MCF 10A (cell line): ENCODE measurements at regions not wholly inside any gene's neighbourhood (a gene's known extent, or its start where the extent isn't known, plus 50 kb on each side); places are given as distances from the start of the nearest gene placed in this dataset.

ENCODE experiments used
- BruUV-seq: library from RNA; stranded (reverse); fragments of 400-500 nt; replicated peaks from 2 replicates; lab custom pipeline; 2021; lab: Mats Ljungman, UMichigan
- CTCF ChIA-PET: fragments of 300-600 bp; sonication (Branson Sonifier 250); formaldehyde crosslinking; extraction: SDS; loops from one replicate; lab custom pipeline; 2021; ENCODE audit warnings: antibody characterized with exemption, inconsistent platforms; lab: Yijun Ruan, JAX
- POLR2A ChIA-PET: fragments of 300-600, 350-650 bp; sonication (Branson Sonifier 250); formaldehyde crosslinking; extraction: SDS; loops from one replicate; lab custom pipeline; 2020; ENCODE audit warnings: antibody characterized with exemption, inconsistent platforms; lab: Yijun Ruan, JAX
- DNase-seq: peaks from one replicate; pipeline ENCODE4 v3.0.0-alpha.2; 2018; ENCODE audit not compliant: unreplicated experiment
- H3K27ac Mint-ChIP-seq: one replicate; pipeline ENCODE4 v1.8.0; 2022; ENCODE audit warnings: mild to moderate bottlenecking, low read depth, mixed read lengths; ENCODE audit not compliant: unreplicated experiment
- H3K27me3 Mint-ChIP-seq: one replicate; pipeline ENCODE4 v1.8.0; 2022; ENCODE audit warnings: mixed read lengths; ENCODE audit not compliant: insufficient read depth, unreplicated experiment
- H3K36me3 Mint-ChIP-seq: one replicate; pipeline ENCODE4 v1.8.0; 2022; ENCODE audit warnings: mild to moderate bottlenecking, moderate library complexity, mixed read lengths; ENCODE audit not compliant: insufficient read depth, unreplicated experiment
- H3K4me1 Mint-ChIP-seq: one replicate; pipeline ENCODE4 v1.8.0; 2022; ENCODE audit warnings: mixed read lengths; ENCODE audit not compliant: insufficient read depth, unreplicated experiment
- H3K4me3 Mint-ChIP-seq: one replicate; pipeline ENCODE4 v1.8.0; 2022; ENCODE audit warnings: mild to moderate bottlenecking, moderate library complexity, mixed read lengths; ENCODE audit not compliant: unreplicated experiment
- H3K9me3 Mint-ChIP-seq: one replicate; pipeline ENCODE4 v1.8.0; 2022; ENCODE audit warnings: mixed read lengths; ENCODE audit not compliant: unreplicated experiment
- intact Hi-C: fragments of 100-400 bp; cut with micrococcal nuclease; formaldehyde crosslinking; loops from 2 replicates; pipeline ENCODE4 v1.14.1; 2022
- TF ChIP-seq, protein P1 (sequence below): fragments of 200-600 bp; IDR thresholded peaks from one replicate; pipeline ENCODE4 v1.8.0; 2022; ENCODE audit warnings: antibody characterized with exemption, mild to moderate bottlenecking; ENCODE audit not compliant: unreplicated experiment

DNA sequence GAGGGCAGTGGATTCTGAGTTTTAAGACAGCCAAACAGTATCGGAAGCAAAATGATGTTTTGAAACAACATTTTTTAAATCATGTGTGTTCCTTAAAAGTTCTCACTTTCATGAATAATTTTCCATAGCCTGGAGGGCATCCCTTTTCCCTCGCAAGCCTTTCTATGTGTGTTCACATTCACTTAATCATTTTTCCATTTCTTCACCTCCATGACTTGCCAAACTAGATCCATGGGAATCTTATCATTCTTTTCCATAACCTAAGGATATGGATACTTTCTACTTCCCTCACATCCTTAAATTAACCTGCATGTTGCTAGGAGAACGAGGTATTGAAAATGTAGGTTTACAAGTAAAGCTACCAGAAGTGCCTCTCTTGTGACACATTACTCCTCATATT, 94.2 kb upstream of the NPVF start:
- intact Hi-C loops, result no loop called here
- no peaks in the 10 kb centered on the region for H3K36me3 Mint-ChIP-seq
- no peak for DNase-seq
- no peaks in the 10 kb centered on the region for H3K4me1 Mint-ChIP-seq
- H3K4me3 Mint-ChIP-seq, result no peak overlapping the region
- no peaks in the 10 kb centered on the region for H3K9me3 Mint-ChIP-seq
- ChIA-PET CTCF (interaction anchor here (0.7 kb wide), 2 partner anchors 13 to 233 kb away, joined by 3 to 6 read pairs; no protein-coding TSS in a partner anchor), POLR2A (no interaction called here)
- TF ChIP-seq, protein P1, sequence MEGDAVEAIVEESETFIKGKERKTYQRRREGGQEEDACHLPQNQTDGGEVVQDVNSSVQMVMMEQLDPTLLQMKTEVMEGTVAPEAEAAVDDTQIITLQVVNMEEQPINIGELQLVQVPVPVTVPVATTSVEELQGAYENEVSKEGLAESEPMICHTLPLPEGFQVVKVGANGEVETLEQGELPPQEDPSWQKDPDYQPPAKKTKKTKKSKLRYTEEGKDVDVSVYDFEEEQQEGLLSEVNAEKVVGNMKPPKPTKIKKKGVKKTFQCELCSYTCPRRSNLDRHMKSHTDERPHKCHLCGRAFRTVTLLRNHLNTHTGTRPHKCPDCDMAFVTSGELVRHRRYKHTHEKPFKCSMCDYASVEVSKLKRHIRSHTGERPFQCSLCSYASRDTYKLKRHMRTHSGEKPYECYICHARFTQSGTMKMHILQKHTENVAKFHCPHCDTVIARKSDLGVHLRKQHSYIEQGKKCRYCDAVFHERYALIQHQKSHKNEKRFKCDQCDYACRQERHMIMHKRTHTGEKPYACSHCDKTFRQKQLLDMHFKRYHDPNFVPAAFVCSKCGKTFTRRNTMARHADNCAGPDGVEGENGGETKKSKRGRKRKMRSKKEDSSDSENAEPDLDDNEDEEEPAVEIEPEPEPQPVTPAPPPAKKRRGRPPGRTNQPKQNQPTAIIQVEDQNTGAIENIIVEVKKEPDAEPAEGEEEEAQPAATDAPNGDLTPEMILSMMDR, result no peak
- BruUV-seq, result no TSS peak
- no peak overlapping the region for H3K27ac Mint-ChIP-seq
- peaks cover 77% of the 10 kb centered on the region for H3K27me3 Mint-ChIP-seq

DNA sequence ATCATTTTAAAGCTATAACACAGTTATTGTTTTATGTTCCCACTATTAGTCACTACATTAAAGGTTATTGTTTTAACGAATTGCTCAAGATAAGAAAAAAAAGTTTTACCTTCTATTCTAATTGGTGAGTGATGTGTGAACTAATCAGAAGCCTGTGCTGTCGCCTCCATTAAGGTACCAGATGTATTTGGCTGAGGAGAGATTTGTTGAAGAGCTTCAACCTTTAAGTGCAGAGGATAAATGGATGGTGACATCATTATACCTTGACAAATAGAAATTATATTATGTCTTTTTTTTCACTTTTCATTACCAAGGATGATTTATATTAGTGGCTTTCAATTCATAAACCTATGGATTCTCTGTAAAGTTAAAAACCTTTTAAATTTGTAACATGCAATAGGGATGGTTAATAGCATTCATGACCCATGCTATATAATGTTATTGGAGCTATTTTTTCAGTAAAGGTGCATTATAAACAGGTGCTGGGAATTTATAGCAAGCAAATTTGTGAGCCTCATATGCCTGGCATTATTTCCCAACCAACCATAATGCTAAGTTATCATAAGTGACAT, 97.0 kb upstream of the NPVF start:
- DNase-seq, result no peak
- Mint-ChIP-seq H3K9me3 (no peaks in the 10 kb centered on the region), H3K36me3 (no peaks in the 10 kb centered on the region), H3K27ac (no peak overlapping the region), H3K4me3 (no peak overlapping the region), H3K27me3 (peaks cover 83% of the 10 kb centered on the region), H3K4me1 (no peaks in the 10 kb centered on the region)
- ChIA-PET CTCF (no interaction called here), POLR2A (no interaction called here)
- TF ChIP-seq, protein P1, result no peak
- intact Hi-C loops, result no loop called here
- BruUV-seq, result no TSS peak

DNA sequence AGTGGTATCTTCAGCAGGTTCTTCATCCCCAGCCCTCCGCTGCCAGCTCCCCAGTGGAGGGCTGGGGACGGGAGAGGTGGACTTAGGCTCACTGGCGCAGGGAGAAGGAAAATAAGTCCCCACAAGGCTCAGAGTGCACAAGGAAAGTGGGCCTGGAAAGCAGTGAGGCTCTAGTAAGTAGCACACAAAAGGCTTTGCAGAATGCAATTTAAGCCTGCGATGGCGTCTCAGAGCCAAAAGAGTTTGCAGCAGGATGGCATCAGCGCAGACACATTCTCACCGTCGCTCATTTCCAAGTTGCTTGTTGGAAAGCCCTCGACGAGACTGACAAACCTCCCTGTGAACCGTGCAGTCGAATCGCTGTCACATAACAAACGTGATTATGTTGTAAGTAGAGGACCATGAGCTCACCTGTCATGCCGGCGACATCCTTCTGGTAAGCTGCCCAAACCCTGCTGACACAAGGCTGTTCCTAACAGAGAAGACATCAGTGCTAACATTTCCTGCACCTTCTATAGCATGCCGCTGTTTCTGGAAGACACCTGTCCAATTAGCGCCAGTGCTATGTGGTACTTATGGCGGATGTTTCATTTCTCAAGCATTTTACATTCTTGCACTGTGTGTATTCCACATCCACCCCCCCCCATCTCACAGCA, 98.3 kb upstream of the NPVF start:
- TF ChIP-seq, protein P1, result no peak
- DNase-seq, result no peak
- Mint-ChIP-seq H3K27ac (no peak overlapping the region), H3K4me1 (no peaks in the 10 kb centered on the region), H3K9me3 (no peaks in the 10 kb centered on the region), H3K4me3 (no peak overlapping the region), H3K36me3 (no peaks in the 10 kb centered on the region), H3K27me3 (peaks cover 77% of the 10 kb centered on the region)
- intact Hi-C loops, result no loop called here
- BruUV-seq, result no TSS peak
- CTCF ChIA-PET, result no interaction called here
- POLR2A ChIA-PET, result no interaction called here

DNA sequence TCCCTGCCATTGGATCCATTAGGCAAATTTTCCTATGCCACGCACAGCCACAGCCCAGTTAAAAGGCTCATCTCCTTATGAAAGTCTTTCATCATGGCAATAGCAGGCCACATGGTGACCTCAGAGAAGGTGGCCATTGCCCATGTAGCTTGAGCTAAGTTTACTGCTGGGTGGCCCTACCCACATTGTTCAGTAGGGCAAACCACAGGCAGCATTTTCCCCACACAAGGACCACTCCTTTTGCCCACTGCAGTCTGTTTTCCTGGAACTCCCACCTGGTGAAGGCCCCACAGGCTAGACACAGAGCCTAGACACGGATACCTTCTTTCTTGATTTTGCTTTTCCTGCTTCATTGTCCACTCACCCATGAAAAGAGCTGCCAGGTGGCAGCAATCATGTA, 101.5 kb upstream of the NPVF start:
- CTCF ChIA-PET, result interaction anchor here (1.2 kb wide), 3 partner anchors 27 to 71 kb away, joined by 3 to 4 read pairs (median 3); no protein-coding TSS in a partner anchor
- Mint-ChIP-seq H3K4me3 (no peak overlapping the region), H3K4me1 (no peaks in the 10 kb centered on the region), H3K36me3 (no peaks in the 10 kb centered on the region), H3K9me3 (no peaks in the 10 kb centered on the region), H3K27me3 (peaks cover 54% of the 10 kb centered on the region), H3K27ac (no peak overlapping the region)
- no peak for DNase-seq
- intact Hi-C loops, result no loop called here
- no TSS peak for BruUV-seq
- TF ChIP-seq, protein P1, result no peak
- POLR2A ChIA-PET, result interaction anchor here (0.7 kb wide), 1 partner anchor 13 kb away, joined by 4 read pairs; no protein-coding TSS in a partner anchor
